GM18502 (cell line): ENCODE measurements at regions not wholly inside any gene's neighbourhood (a gene's known extent, or its start where the extent isn't known, plus 50 kb on each side); places are given as distances from the start of the nearest gene placed in this dataset.
"Not testable (repeated sequence)": the region's sequence is repeated elsewhere in the genome, so short reads cannot be mapped to it uniquely, and the experiment has no call there.

ENCODE experiments used
- ATAC-seq: cut with Tn5 transposase; IDR thresholded peaks from one replicate; pipeline ENCODE4 v1.9.1; 2021; ENCODE audit warnings: mild to moderate bottlenecking; ENCODE audit not compliant: unreplicated experiment, poor library complexity

- no peak for ATAC-seq
These were observed 89.9 kb upstream of the FAT1 start for GRCh38 chr4:186813377-186814068.

- ATAC-seq: no peak
These were observed 90.9 kb upstream of the FAT1 start for GRCh38 chr4:186814535-186815070.

- ATAC-seq: no peak
These were observed 95.9 kb upstream of the FAT1 start for GRCh38 chr4:186819342-186820086.

- ATAC-seq: no peak
These were observed 96.8 kb upstream of the FAT1 start for GRCh38 chr4:186820391-186820891.

GRCh38 chr4:186823989-186824388, 100.3 kb upstream of the FAT1 start:
- ATAC-seq: no peak

DNA sequence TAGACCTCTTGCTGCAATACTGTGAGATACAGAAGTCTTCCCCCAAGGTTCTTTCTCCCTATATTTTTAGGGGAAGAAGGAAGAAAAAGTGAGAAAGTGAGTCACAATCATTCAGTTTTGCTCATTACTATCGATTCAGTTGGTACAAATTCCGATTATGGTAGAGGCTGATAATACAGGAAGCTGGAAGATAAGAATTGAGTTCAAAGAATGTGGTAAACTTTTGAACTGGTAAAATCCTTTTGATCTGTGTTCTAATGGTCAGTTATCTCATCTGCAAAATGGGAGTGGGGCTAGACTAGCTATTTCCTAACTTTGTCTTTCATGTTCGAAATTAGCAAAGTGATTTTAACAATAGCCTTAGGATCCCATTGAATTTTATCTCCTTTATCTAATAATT, 101.4 kb upstream of the FAT1 start:
- ATAC-seq: no peak

GRCh38 chr4:186826006-186826405, 102.3 kb upstream of the FAT1 start:
- ATAC-seq: no peak

DNA sequence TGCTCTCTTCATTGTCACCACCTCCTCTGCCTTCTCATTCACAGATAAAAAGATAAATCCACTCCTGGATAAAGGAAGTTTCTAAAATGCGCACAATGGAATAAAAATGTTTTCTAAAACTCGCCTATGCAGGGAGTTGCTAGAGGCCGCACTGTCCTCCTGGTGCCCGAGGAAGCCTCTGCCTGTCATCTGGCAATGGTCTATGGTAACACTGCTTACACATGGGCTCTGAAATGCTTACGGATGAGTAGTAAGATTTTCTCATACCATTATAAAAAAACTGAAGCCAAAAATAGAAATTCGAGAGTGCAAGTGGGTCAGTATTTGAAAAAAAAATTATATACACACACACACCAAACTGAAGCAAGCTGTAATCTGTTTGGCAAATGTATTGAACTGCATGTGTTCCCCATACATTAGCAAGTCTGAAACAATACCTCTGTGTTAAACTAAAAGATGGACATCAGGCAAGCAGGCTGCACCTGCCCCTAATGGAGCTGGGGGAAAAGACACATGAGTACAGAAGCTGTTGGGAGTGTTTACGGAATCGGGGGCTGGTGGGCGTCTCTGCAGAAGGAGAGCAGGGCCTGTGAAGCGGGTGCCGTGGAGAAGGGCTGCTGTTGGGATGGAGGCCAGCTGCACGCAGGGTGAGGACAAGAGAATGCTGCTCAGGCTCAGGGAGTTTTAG, 103.3 kb upstream of the FAT1 start:
- ATAC-seq: no peak

DNA sequence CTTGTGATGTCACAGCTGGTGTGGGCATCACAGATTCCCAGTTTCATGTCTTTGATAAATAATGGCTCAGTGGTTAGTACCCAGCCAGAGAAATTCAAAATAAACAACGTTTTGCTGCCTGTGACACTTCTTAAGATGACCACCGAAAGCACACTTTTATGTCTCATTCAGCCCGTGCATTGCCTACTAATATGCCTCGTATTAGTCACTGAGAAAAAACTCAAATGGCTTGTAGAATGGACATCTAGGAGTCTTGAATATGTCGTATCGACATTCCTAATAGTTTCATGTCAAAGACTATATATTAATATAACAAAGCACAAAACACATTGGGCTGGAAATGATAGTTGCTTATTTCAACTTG, 103.9 kb upstream of the FAT1 start:
- ATAC-seq: no peak

GRCh38 chr4:186829097-186829496, 105.4 kb upstream of the FAT1 start:
- no peak for ATAC-seq

DNA sequence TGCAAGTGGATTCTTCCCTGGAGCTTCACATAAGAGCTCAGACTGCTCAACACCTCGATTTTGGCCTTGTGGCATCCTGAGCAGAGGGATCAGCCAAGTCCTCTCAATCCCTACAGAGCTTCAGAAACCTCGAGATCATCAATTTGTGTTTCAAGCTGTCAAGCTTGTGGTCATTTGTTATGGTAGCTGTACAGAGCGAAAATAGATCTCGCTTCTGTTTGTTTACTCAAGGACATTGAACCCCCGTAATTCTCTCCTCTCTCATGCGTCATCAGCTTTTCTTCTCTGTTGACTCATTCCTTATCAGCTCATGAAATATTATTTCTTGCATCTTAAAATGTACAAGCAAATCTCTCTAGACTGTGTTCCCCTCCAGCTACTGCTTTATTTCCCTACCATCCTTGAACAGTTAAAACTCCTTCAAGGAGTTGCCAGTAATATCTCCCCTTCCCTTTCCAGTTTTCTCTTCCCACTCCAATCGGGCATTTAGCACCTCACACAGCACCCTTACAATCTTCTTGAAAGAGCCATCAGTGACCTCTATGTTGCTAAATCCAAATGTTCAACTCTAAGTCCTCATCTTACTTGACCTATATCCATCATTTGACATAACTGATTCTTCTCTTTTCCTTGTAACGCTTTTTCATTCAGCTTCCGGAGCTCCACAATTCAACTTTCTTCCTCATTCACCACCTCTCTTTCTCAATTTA, 106.2 kb upstream of the FAT1 start:
- no peak for ATAC-seq

DNA sequence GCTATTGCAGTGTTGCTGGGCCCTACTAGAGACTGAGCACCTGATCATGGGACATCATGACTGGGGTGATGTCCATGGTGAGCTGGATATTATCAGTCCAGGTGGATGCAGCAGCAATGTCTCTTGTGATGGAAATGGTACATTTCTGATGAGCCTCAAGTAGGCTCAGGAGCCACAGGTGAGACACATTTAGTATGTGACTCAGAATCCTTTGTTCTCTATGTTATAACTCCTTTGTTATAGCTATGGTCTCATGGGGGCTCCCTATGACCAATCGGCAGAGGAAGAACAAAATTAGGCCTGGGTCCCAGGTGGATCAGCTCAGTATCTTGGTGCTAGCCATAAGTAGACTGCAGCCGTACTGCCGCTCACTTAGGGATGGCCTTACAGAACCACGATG, 107.9 kb upstream of the FAT1 start:
- no peak for ATAC-seq

GRCh38 chr4:186832906-186833305, 109.2 kb upstream of the FAT1 start:
- no peak for ATAC-seq

DNA sequence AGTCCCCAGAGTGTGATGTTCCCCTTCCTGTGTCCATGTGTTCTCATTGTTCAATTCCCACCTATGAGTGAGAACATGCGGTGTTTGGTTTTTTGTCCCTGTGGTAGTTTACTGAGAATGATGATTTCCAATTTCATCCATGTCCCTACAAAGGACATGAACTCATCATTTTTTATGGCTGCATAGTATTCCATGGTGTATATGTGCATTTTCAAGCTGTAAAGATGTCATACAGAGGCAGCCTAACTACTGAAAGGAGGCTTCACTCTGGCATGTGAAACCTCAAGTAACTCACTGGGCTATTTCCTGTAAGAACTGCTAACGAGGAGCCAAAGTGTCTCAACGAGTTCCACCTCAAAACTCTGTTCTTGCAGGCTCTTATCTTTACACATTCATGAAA, 113.8 kb upstream of the FAT1 start:
- not testable (repeated sequence) for ATAC-seq

GRCh38 chr4:186838295-186838694, 114.6 kb upstream of the FAT1 start:
- ATAC-seq: no peak

DNA sequence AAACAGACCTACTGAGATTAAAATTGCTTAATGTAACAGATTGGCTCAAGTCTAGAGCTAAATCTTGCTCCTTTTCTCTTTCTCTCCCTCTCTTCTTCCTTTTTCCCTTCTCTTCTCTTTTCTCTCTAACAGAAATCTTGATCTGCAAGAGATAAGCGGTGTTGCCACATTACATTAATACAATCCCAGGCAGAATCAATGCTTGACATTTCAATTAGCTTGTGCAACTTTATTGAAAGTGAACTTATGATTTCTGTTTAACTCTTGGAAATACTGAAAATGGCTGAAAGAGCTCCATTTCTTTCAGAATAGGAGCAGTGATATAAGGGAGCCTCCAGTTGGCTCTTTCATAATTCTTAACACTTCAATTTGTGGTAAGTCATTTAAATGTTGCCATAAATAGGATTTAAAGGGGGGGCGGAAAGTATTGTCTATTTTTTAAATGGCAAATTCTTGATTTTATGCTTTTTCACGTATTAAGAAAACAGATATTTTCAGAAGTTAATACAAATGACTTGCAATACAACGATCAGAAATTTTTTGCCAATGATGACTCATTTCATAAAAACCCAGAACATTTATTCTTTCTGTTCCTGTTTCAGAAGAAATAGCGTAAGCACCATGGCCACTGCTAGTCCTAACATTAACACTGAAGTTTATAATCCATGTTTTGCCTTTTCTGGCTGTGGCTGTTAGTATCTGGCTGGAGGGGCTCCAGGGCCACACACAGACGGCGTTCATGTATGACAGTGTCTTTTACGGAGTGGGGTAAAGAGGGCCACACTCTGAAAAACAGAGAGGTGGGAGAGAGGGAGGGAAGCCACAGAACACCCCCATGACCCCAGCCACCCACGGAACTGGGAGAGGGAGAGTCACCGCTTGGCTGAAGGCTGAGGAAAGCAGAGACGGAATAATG, 115.7 kb upstream of the FAT1 start:
- peak; percentile 91 for ATAC-seq

DNA sequence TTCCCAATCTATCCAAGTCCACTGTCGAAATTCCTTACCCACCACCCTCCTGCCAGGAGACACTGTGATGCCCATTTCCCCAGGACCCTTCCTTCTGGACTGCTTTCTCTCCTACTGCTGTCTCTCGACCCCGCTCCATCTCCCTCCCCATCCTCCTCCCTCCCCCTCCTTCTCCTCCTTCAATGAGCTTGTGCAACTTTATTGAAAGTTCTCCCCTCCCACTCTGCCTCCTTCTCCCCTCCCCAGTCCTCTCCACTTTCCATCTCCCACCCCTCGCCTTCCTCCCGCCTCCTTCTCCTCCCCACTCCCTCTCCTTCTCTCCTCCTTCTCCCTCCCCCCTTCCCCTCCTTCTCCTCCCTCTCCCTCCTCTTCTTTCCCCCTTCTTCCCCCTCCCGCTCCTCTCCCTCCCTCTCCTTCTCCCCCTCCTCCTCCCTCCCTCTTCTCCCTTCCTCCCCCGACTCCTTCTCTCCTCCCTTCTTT, 116.6 kb upstream of the FAT1 start:
- ATAC-seq: no peak

GRCh38 chr4:186840771-186841301, 117.2 kb upstream of the FAT1 start:
- ATAC-seq: no peak

GRCh38 chr4:186844059-186844681, 120.5 kb upstream of the FAT1 start:
- ATAC-seq: no peak
